Gastrocnemius medialis (tissue), 4 donors: ENCODE measurements at regions not wholly inside any gene's neighbourhood (a gene's known extent, or its start where the extent isn't known, plus 50 kb on each side); places are given as distances from the start of the nearest gene placed in this dataset.

Experiments used
- CTCF ChIP-seq, 5 experiments: fragments of 450-650 bp in 3 of 5; fragments of 200-600 bp in 2 of 5; sonication (generic) in 2 of 5; IDR thresholded peaks in 4 of 5; conservative IDR thresholded peaks in 1 of 5; 1 replicate in 4 of 5; 2 replicates in 1 of 5; pipeline ENCODE4 v1.5.1; 2016 to 2019; ENCODE audit warnings: antibody characterized with exemption in 5 of 5, mild to moderate bottlenecking in 3 of 5, moderate library complexity in 3 of 5
- POLR2A ChIP-seq, 2 donors: fragments of 450-650 bp; IDR thresholded peaks; one replicate each; pipeline ENCODE4 v1.6.1; 2017; ENCODE audit warnings: antibody characterized with exemption in 2 of 2, mild to moderate bottlenecking in 2 of 2, moderate library complexity in 2 of 2

- no peak for TF ChIP-seq CTCF (IDR thresholded peaks at IDR 0.05 in 4 of 5, conservative IDR thresholded peaks at IDR 0.05 in 1 of 5)
- no peak for TF ChIP-seq POLR2A (IDR thresholded peaks at IDR 0.05)
Measured at GRCh38 chr13:90397503-90397902, 950.0 kb upstream of the MIR17HG start.
